ENCODE measurements at regions not wholly inside any gene's neighbourhood (a gene's known extent, or its start where the extent isn't known, plus 50 kb on each side); places are given as distances from the start of the nearest gene placed in this dataset.

- no peaks in the 10 kb centered on the region for H3K9me2 ChIP-seq (replicated peaks; ENCODE audit: insufficient read depth, low read length)
- H3K27me3 ChIP-seq (replicated peaks; ENCODE audit: insufficient read depth, low read length): no peaks in the 10 kb centered on the region
- H3K4me2 ChIP-seq (ENCODE audit: low read depth, low read length): no peak overlapping the region
- no peak overlapping the region for H3K9ac ChIP-seq (ENCODE audit: low read length)
- H3K4me3 ChIP-seq (ENCODE audit: low read length): no peak overlapping the region
- no peak overlapping the region for H2AFZ ChIP-seq (ENCODE audit: low read length)
- no peaks in the 10 kb centered on the region for H3K79me2 ChIP-seq (ENCODE audit: low read length)
- no peak overlapping the region for H3K27ac ChIP-seq (ENCODE audit: low read length)
- TF ChIP-seq, protein P1, sequence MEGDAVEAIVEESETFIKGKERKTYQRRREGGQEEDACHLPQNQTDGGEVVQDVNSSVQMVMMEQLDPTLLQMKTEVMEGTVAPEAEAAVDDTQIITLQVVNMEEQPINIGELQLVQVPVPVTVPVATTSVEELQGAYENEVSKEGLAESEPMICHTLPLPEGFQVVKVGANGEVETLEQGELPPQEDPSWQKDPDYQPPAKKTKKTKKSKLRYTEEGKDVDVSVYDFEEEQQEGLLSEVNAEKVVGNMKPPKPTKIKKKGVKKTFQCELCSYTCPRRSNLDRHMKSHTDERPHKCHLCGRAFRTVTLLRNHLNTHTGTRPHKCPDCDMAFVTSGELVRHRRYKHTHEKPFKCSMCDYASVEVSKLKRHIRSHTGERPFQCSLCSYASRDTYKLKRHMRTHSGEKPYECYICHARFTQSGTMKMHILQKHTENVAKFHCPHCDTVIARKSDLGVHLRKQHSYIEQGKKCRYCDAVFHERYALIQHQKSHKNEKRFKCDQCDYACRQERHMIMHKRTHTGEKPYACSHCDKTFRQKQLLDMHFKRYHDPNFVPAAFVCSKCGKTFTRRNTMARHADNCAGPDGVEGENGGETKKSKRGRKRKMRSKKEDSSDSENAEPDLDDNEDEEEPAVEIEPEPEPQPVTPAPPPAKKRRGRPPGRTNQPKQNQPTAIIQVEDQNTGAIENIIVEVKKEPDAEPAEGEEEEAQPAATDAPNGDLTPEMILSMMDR (IDR thresholded peaks at IDR 0.05; ENCODE audit: low read length): no peak
- TF ChIP-seq EZH2 (optimal IDR thresholded peaks at IDR 0.05; ENCODE audit: low read depth, low read length) (no peak), EZH2phosphoT487 (IDR thresholded peaks at IDR 0.05; ENCODE audit: low read length) (no peak)
- no peaks in the 10 kb centered on the region for H4K20me1 ChIP-seq (ENCODE audit: insufficient read depth, low read length)
- H3K4me1 ChIP-seq (ENCODE audit: low read length): no peaks in the 10 kb centered on the region
- no peaks in the 10 kb centered on the region for H3F3A ChIP-seq (ENCODE audit: insufficient read depth, low read length)
- no peaks in the 10 kb centered on the region for H3K36me3 ChIP-seq (replicated peaks; ENCODE audit: insufficient read depth, low read length)
- no peaks in the 10 kb centered on the region for H3K9me3 ChIP-seq (replicated peaks; ENCODE audit: insufficient read depth, low read length)
- DNase-seq: no peak
These were observed 191.2 kb upstream of the CDH19 start for GRCh38 chr18:66795051-66795450.

GRCh38 chr18:66792466-66792865, 188.6 kb upstream of the CDH19 start:
- Histone ChIP-seq H3K4me3 (ENCODE audit: low read length) (no peak overlapping the region), H4K20me1 (ENCODE audit: insufficient read depth, low read length) (no peaks in the 10 kb centered on the region), H3K9ac (ENCODE audit: low read length) (no peak overlapping the region), H2AFZ (ENCODE audit: low read length) (no peak overlapping the region), H3K4me2 (ENCODE audit: low read depth, low read length) (no peak overlapping the region), H3K9me3 (replicated peaks; ENCODE audit: insufficient read depth, low read length) (no peaks in the 10 kb centered on the region), H3K36me3 (replicated peaks; ENCODE audit: insufficient read depth, low read length) (no peaks in the 10 kb centered on the region), H3K27me3 (replicated peaks; ENCODE audit: insufficient read depth, low read length) (no peaks in the 10 kb centered on the region), H3K4me1 (ENCODE audit: low read length) (no peaks in the 10 kb centered on the region), H3K27ac (ENCODE audit: low read length) (no peak overlapping the region), H3K9me2 (replicated peaks; ENCODE audit: insufficient read depth, low read length) (no peaks in the 10 kb centered on the region), H3K79me2 (ENCODE audit: low read length) (no peaks in the 10 kb centered on the region), H3F3A (ENCODE audit: insufficient read depth, low read length) (no peaks in the 10 kb centered on the region)
- TF ChIP-seq EZH2phosphoT487 (IDR thresholded peaks at IDR 0.05; ENCODE audit: low read length) (no peak), EZH2 (optimal IDR thresholded peaks at IDR 0.05; ENCODE audit: low read depth, low read length) (no peak)
- TF ChIP-seq, protein P1 (IDR thresholded peaks at IDR 0.05; ENCODE audit: low read length): no peak
- DNase-seq: no peak

DNA sequence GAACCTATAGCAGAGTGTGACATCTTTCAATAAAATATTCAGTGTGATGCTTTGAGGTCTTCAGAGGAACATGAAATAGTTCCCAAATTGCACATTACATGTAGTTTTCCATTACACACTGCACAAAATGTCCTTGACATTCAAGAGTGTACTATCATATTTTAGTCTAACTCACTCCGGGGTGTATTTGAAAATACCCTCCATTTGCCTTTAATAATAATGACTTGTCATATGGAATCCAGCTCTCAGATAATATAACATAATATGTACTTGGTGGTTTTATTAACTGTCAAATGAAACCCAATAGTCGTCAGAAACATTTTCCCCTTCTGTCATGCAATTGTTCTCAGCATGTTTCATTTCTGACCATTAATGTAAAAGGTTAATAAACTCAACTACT, 176.7 kb upstream of the CDH19 start:
- DNase-seq: no peak
- Histone ChIP-seq H3K4me1 (ENCODE audit: low read length) (no peaks in the 10 kb centered on the region), H3K9me2 (replicated peaks; ENCODE audit: insufficient read depth, low read length) (no peaks in the 10 kb centered on the region), H4K20me1 (ENCODE audit: insufficient read depth, low read length) (no peaks in the 10 kb centered on the region), H3K27ac (ENCODE audit: low read length) (no peak overlapping the region), H3K36me3 (replicated peaks; ENCODE audit: insufficient read depth, low read length) (no peaks in the 10 kb centered on the region), H3F3A (ENCODE audit: insufficient read depth, low read length) (no peaks in the 10 kb centered on the region), H3K4me3 (ENCODE audit: low read length) (no peak overlapping the region), H3K27me3 (replicated peaks; ENCODE audit: insufficient read depth, low read length) (no peaks in the 10 kb centered on the region), H2AFZ (ENCODE audit: low read length) (no peak overlapping the region), H3K9me3 (replicated peaks; ENCODE audit: insufficient read depth, low read length) (no peaks in the 10 kb centered on the region), H3K4me2 (ENCODE audit: low read depth, low read length) (no peak overlapping the region), H3K79me2 (ENCODE audit: low read length) (no peaks in the 10 kb centered on the region), H3K9ac (ENCODE audit: low read length) (no peak overlapping the region)
- TF ChIP-seq EZH2 (optimal IDR thresholded peaks at IDR 0.05; ENCODE audit: low read depth, low read length) (no peak), EZH2phosphoT487 (IDR thresholded peaks at IDR 0.05; ENCODE audit: low read length) (no peak)
- TF ChIP-seq, protein P1 (IDR thresholded peaks at IDR 0.05; ENCODE audit: low read length): no peak
